ENCODE measurements at regions not wholly inside any gene's neighbourhood (a gene's known extent, or its start where the extent isn't known, plus 50 kb on each side); places are given as distances from the start of the nearest gene placed in this dataset.
A peak's percentile ranks its signal among the peaks of the same experiment; 100 is the strongest.

- no peak overlapping the region for H3K4me3 ChIP-seq
- intact Hi-C loops (cut with DNase I; ENCODE audit: low total_unique reads): no loop called here
- H3K4me1 ChIP-seq: peaks cover 0 to 37% (median 16%) of the 10 kb centered on the region in 4 donors
- 94 to 97% (median 96%) methylated on average over 5 of the region's 5 CpGs for WGBS, 5 donors
- no peak overlapping the region for H3K27ac ChIP-seq
- no peaks in the 10 kb centered on the region for H3K27me3 ChIP-seq
- no peak for DNase-seq
- no peaks in the 10 kb centered on the region for H3K9me3 ChIP-seq
- TF ChIP-seq EP300 (IDR thresholded peaks at IDR 0.05) (no peak), POLR2AphosphoS5 (IDR thresholded peaks at IDR 0.05) (no peak), CTCF (IDR thresholded peaks at IDR 0.05) (no peak), POLR2A (IDR thresholded peaks at IDR 0.05) (no peak)
- no peaks in the 10 kb centered on the region for H3K36me3 ChIP-seq
Measured at GRCh38 chr10:35888400-35888799, 246.3 kb upstream of the FZD8 start.

GRCh38 chr10:35887685-35888084 is 245.6 kb upstream of the FZD8 start:
- WGBS, 5 donors: 65 to 72% (median 68%) methylated on average over 6 of the region's 6 CpGs
- Histone ChIP-seq H3K27me3 (no peaks in the 10 kb centered on the region), H3K4me3 (no peak overlapping the region), H3K27ac (no peak overlapping the region), H3K36me3 (no peaks in the 10 kb centered on the region), H3K4me1 (peaks cover 0 to 37% (median 16%) of the 10 kb centered on the region in 4 donors), H3K9me3 (no peaks in the 10 kb centered on the region)
- TF ChIP-seq POLR2AphosphoS5 (IDR thresholded peaks at IDR 0.05) (no peak), CTCF (IDR thresholded peaks at IDR 0.05) (no peak), EP300 (IDR thresholded peaks at IDR 0.05) (no peak), POLR2A (IDR thresholded peaks at IDR 0.05) (no peak)
- intact Hi-C loops (cut with DNase I; ENCODE audit: low total_unique reads): no loop called here
- DNase-seq: no peak

- H3K9me3 ChIP-seq: no peaks in the 10 kb centered on the region
- 29 to 50% (median 31%) methylated on average over 5 of the region's 5 CpGs for WGBS, 5 donors
- H3K27ac ChIP-seq: no peak overlapping the region
- intact Hi-C loops (cut with DNase I; ENCODE audit: low total_unique reads): no loop called here
- peaks cover 0 to 22% (median 9%) of the 10 kb centered on the region in 4 donors for H3K4me1 ChIP-seq
- H3K27me3 ChIP-seq: no peaks in the 10 kb centered on the region
- DNase-seq: no peak
- no peaks in the 10 kb centered on the region for H3K36me3 ChIP-seq
- TF ChIP-seq CTCF (IDR thresholded peaks at IDR 0.05): no peak
- TF ChIP-seq EP300 (IDR thresholded peaks at IDR 0.05): no peak
- no peak for TF ChIP-seq POLR2A (IDR thresholded peaks at IDR 0.05)
- TF ChIP-seq POLR2AphosphoS5 (IDR thresholded peaks at IDR 0.05): no peak
- H3K4me3 ChIP-seq: no peak overlapping the region
Measured at GRCh38 chr10:35885076-35885475, 243.0 kb upstream of the FZD8 start.

- 21 to 43% (median 34%) methylated on average over 9 of the region's 9 CpGs for WGBS, 5 donors
- H3K9me3 ChIP-seq: no peaks in the 10 kb centered on the region
- H3K36me3 ChIP-seq: no peaks in the 10 kb centered on the region
- H3K27me3 ChIP-seq: no peaks in the 10 kb centered on the region
- H3K27ac ChIP-seq: no peak overlapping the region
- H3K4me3 ChIP-seq: no peak overlapping the region
- intact Hi-C loops (cut with DNase I; ENCODE audit: low total_unique reads): no loop called here
- peak; percentile 40 to 53 for DNase-seq
- peaks cover 0 to 18% (median 9%) of the 10 kb centered on the region in 4 donors for H3K4me1 ChIP-seq
- TF ChIP-seq EP300 (IDR thresholded peaks at IDR 0.05) (no peak), CTCF (IDR thresholded peaks at IDR 0.05) (no peak), POLR2A (IDR thresholded peaks at IDR 0.05) (no peak), POLR2AphosphoS5 (IDR thresholded peaks at IDR 0.05) (peak in 2 of 3 donors; percentile 57 to 68)
Measured at GRCh38 chr10:35884657-35885071, 242.6 kb upstream of the FZD8 start.
